Ovary (tissue), 3 donors: ENCODE measurements at regions not wholly inside any gene's neighbourhood (a gene's known extent, or its start where the extent isn't known, plus 50 kb on each side); places are given as distances from the start of the nearest gene placed in this dataset.

ENCODE experiments used
- CTCF ChIP-seq, 3 donors: fragments of 450-650 bp in 2 of 3; fragments of 200-600 bp in 1 of 3; IDR thresholded peaks; one replicate each; pipeline versions ENCODE4 v1.5.1 to v1.8.0; 2016 to 2022; ENCODE audit warnings: antibody characterized with exemption in 3 of 3, mild to moderate bottlenecking in 1 of 3
- EP300 ChIP-seq: sonication (generic); formaldehyde crosslinking; IDR thresholded peaks from one replicate; pipeline ENCODE4 v1.6.1; 2017; ENCODE audit warnings: antibody characterized with exemption
- POLR2A ChIP-seq: fragments of 450-650 bp; IDR thresholded peaks from one replicate; pipeline ENCODE4 v1.6.1; 2017; ENCODE audit warnings: antibody characterized with exemption, mild to moderate bottlenecking, moderate library complexity
- donor health status: DM: no; HTN: no; CAD: no.

DNA sequence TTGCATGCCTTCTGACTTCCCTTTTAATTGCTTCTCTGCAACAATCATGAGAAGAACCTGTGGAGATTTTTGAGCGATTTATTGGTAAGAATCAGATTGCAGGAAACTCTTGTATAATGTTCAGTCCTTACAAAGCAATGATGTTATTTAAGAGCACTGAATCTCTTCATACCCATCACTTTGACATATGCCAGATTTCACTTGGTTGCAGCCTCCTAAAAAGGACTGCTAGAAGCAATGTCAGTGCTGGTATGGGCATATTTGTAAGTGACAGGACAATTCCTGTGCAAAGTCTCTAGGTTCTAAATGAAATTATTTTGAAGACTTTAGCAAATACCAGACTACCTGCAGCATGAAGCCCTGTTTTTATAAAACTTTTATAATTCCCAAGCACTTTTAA is 2272.7 kb upstream of the WWC1 start:
- no peak for TF ChIP-seq CTCF (IDR thresholded peaks at IDR 0.05)
- no peak for TF ChIP-seq POLR2A
- no peak for TF ChIP-seq EP300
